ENCODE measurements at regions not wholly inside any gene's neighbourhood (a gene's known extent, or its start where the extent isn't known, plus 50 kb on each side); places are given as distances from the start of the nearest gene placed in this dataset.

- TF ChIP-seq YY1 (IDR thresholded peaks at IDR 0.05; ENCODE audit: low read depth, low read length) (no peak), CTCF (IDR thresholded peaks at IDR 0.05 in 2 of 3, conservative IDR thresholded peaks at IDR 0.05 in 1 of 3; ENCODE audit: control insufficient read depth in 2 of 3, extremely low read depth in 1 of 3, insufficient read depth in 1 of 3, low read depth in 3 of 3, low read length in 3 of 3) (no peak), ATF2 (IDR thresholded peaks at IDR 0.05; ENCODE audit: low read length) (no peak), POLR2A (IDR thresholded peaks at IDR 0.05; ENCODE audit: low read depth, low read length) (no peak)
These were observed 161.4 kb downstream of the GPAM start for GRCh38 chr10:112022196-112022595.
